Skeletal muscle satellite cell (primary cell): ENCODE measurements at regions not wholly inside any gene's neighbourhood (a gene's known extent, or its start where the extent isn't known, plus 50 kb on each side); places are given as distances from the start of the nearest gene placed in this dataset.
A peak's percentile ranks its signal among the peaks of the same experiment; 100 is the strongest.

Experiments
- H3K27me3 ChIP-seq: 2 replicates; pipeline ENCODE4 v1.7.0; 2013; ENCODE audit warnings: low read length; ENCODE audit not compliant: control insufficient read depth, insufficient read depth
- H3K36me3 ChIP-seq: 2 replicates; pipeline ENCODE4 v1.7.0; 2013; ENCODE audit warnings: mild to moderate bottlenecking, control low read depth, low read length; ENCODE audit not compliant: insufficient read depth
- H3K4me1 ChIP-seq: 2 replicates; pipeline ENCODE4 v1.7.0; 2013; ENCODE audit warnings: low read length; ENCODE audit not compliant: control insufficient read depth, insufficient read depth
- H3K4me2 ChIP-seq: 2 replicates; pipeline ENCODE4 v1.7.0; 2013; ENCODE audit warnings: mild to moderate bottlenecking, low read length
- H3K4me3 ChIP-seq: 2 replicates; pipeline ENCODE4 v1.7.0; 2013; ENCODE audit warnings: low read length
- H3K9ac ChIP-seq: 2 replicates; pipeline ENCODE4 v1.7.0; 2013; ENCODE audit warnings: mild to moderate bottlenecking, low read depth, low read length, moderate library complexity
- H3K9me3 ChIP-seq: replicated peaks from 2 replicates; pipeline ENCODE4 v1.7.0; 2013; ENCODE audit warnings: mild to moderate bottlenecking, control low read depth, low read length

DNA sequence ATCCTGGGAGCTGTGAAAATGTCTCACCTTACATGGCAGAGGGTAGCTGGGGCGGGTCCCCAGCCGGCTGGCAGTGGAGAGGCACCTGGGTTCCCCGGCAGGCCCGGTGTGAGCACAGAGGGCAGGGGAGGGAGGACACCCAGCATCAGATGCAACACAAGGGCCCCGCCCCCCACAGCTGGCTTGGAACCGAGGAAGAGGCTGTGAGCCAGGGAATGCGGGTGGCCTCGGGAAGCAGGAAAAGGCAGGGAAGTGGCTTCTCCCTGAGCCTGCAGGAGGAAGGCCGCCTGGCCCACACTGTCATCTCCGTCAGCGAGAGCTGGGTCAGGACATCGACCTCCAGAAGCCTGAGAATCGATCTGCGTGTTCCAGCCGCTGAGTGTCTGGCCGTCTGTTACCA lies 87.3 kb downstream of the SIK1 start:
- Histone ChIP-seq H3K36me3 (no peaks in the 10 kb centered on the region), H3K4me2 (no peak overlapping the region), H3K4me3 (no peak overlapping the region), H3K9me3 (no peaks in the 10 kb centered on the region), H3K27me3 (no peaks in the 10 kb centered on the region), H3K4me1 (peaks cover 19% of the 10 kb centered on the region), H3K9ac (no peak overlapping the region)

DNA sequence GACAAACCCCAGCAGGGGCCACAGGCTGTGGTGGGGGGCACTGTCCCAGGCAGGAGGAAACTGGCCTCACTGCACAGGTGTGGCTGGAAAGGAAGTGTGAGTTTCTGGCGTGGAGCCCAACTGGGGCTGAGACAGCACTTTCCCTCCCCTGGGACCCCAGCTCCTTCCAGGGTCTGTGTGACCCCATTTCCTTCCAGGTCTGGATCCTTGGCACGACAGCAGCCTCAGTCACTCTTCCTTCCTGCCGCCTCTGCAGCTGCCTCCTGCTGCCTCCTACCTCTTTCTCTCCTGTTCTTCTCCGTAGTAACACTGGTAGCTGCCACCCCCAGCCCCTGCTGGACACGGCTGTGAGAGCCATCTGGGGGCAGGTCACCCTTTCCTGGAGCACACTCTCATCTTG lies 88.0 kb downstream of the SIK1 start:
- Histone ChIP-seq H3K36me3 (no peaks in the 10 kb centered on the region), H3K4me2 (no peak overlapping the region), H3K9me3 (no peaks in the 10 kb centered on the region), H3K4me3 (no peak overlapping the region), H3K9ac (no peak overlapping the region), H3K27me3 (no peaks in the 10 kb centered on the region), H3K4me1 (peaks cover 25% of the 10 kb centered on the region)

DNA sequence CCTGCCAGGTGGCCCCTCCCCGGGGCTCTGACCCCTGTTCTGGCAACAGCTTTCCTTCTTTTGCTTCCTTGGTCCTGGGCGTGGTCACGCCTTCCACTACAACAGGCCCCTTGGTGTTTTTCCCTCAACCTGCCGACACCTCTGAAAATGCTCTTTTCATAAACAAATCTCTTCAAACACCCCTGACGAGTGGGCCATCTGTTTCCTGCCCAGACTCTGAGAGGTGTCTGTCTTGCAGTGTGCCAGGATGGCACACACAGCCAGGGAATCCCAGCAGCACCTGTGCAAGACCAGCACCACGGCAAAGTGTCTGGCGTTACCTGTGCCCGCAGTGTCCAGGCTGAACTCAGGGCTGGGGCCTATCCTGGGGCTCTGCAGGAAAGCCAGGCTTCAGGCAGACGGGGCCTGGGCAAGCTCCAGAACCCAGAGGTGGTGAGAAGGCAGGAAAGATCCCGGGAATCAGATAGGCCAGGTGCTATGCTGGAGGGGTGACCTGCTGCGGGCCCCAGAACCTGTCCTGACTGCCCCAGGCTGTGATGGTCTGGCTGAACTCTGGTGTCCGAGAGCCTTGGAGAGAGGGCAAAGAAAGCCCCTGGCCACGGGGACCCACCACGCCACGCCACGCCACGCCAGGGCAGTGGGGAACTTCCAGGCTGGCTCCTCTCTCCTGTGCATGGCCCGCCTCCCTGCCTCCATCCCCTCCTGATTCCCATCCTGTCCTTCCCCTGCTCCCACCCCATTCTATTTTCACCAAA lies 88.9 kb downstream of the SIK1 start:
- no peak overlapping the region for H3K4me2 ChIP-seq
- H3K4me1 ChIP-seq, result peaks cover 34% of the 10 kb centered on the region
- H3K9me3 ChIP-seq, result no peaks in the 10 kb centered on the region
- no peak overlapping the region for H3K4me3 ChIP-seq
- no peak overlapping the region for H3K9ac ChIP-seq
- no peaks in the 10 kb centered on the region for H3K27me3 ChIP-seq
- no peaks in the 10 kb centered on the region for H3K36me3 ChIP-seq

DNA sequence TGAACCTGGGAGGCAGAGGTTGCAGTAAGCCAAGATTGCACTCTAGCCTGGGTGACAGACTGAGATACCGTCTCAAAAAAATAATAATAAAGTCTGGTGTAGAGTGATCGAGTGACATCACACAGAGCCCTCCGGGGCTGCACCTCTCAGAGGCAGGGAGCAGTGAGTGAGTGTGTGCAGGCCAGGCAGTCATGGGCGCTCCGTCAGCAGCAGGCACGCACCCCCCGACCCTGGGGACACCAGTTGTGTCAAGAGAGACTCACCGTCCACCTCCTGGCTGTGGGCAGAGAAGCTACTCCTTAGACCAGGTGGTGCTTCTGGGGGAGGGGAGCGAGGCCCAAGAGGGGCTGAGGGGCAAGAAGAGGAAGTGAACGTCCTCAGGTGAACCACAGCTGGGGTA lies 91.8 kb downstream of the SIK1 start:
- no peak overlapping the region for H3K4me2 ChIP-seq
- no peak overlapping the region for H3K9ac ChIP-seq
- H3K27me3 ChIP-seq, result peaks cover 6% of the 10 kb centered on the region
- no peaks in the 10 kb centered on the region for H3K36me3 ChIP-seq
- no peaks in the 10 kb centered on the region for H3K9me3 ChIP-seq
- peaks cover 31% of the 10 kb centered on the region for H3K4me1 ChIP-seq
- no peak overlapping the region for H3K4me3 ChIP-seq

DNA sequence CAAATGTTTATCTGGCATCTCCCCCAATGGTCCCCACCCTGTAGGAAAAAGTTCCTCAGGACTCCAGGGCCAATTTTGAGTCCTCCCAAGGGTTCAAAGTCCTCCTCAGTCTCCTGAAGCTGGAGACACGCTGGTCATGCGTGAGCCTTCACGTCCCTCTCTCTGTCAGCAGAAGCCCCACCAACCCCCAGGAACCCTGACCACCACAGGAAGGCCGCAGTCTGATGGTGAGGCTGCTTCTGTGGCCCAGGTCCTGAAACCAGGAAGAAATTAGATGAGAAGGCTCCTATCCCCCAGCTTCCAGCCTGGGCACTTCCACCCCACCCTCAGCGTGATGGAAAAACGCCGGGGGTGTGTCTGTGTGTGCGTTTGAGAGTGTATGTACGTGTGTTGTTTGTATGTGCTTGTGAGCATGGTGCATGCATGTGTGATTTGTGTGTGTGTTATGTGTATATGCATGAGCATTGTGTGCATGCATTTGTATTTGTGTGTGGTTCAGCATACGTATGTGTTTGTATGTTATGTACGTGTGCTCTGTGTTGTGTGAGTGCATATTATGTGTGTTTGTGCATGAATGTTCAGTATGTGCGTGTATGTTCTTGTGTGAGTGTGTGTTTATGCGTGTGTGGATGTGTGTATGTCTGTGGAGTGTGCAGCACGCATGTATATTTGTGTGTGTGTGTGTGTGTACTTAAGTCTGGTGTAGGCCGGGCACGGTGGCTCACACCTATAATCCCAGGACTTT lies 92.5 kb downstream of the SIK1 start:
- no peak overlapping the region for H3K4me3 ChIP-seq

DNA sequence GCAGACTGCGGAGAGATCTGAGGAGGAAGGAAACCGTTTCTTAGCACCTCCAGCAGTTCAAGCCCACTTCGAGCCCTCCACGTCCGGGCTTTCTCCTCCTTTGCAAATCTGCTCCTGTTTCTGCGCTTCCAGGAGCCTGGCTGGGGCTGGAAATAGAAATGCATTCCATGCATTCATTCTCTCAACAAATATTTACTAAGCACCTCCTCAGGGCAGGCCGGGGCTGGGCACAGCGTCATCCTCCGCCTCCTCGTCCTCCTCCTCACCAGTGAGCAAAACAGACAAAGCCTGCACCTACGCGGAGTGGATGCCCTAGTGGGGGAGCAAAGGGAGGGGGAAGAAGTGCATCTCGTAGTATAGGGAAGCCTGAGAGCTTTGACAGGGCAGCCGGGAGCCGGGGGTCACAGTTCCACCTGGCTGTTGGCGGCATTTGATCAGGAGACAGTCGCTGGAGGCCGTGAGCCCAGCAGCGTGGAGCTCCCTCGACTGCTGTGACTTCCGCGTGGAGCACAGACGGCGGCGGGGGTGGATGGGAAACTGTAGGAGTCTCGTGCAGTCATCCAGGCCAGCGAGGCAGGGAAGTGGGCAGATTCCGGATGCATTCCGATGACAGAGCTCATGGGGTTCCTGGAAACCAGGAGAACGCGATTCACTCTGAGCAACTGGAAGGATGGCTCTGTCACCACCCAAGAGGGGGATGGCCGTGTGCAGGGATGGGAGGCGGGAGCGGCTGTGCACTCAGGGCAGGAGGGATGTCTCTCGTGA lies 93.5 kb downstream of the SIK1 start:
- Histone ChIP-seq H3K4me3 (peak overlapping the region; percentile 27), H3K9me3 (no peaks in the 10 kb centered on the region), H3K36me3 (no peaks in the 10 kb centered on the region), H3K4me1 (peaks cover 31% of the 10 kb centered on the region), H3K4me2 (peak overlapping the region; percentile 70), H3K27me3 (peaks cover 12% of the 10 kb centered on the region), H3K9ac (peak overlapping the region; percentile 71)

More for the DNA sequence above, 92.5 kb downstream of the SIK1 start:
- Histone ChIP-seq H3K9me3 (no peaks in the 10 kb centered on the region), H3K36me3 (no peaks in the 10 kb centered on the region), H3K4me1 (peaks cover 31% of the 10 kb centered on the region), H3K9ac (peak overlapping the region; percentile 71), H3K27me3 (peaks cover 10% of the 10 kb centered on the region), H3K4me2 (peak overlapping the region; percentile 70)

DNA sequence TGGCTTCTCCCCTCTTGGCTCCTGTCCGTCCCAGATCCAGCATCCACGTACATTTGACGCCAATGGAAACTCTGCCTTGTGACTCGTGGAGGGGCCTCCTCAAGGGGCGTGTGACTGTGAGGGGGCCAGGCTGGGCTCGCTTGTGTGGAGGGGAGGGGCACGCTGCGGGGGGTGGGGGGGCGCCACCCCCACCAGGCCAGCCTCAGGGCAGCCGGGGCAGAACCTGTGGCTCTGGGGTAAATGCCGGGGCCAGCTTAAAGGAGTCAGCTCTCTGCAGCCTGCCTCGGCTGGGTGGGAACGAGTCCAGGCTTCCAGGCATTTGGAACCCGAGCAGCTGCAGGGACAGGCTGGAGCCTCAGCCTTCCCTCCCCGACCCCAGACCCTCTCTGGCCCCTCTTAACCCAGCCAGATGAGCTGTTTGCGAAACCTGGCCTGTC lies 94.1 kb downstream of the SIK1 start:
- Histone ChIP-seq H3K4me1 (peaks cover 31% of the 10 kb centered on the region), H3K9ac (peak overlapping the region; percentile 71), H3K4me3 (peak overlapping the region; percentile 8), H3K9me3 (no peaks in the 10 kb centered on the region), H3K4me2 (peak overlapping the region; percentile 70), H3K27me3 (peaks cover 12% of the 10 kb centered on the region), H3K36me3 (no peaks in the 10 kb centered on the region)

DNA sequence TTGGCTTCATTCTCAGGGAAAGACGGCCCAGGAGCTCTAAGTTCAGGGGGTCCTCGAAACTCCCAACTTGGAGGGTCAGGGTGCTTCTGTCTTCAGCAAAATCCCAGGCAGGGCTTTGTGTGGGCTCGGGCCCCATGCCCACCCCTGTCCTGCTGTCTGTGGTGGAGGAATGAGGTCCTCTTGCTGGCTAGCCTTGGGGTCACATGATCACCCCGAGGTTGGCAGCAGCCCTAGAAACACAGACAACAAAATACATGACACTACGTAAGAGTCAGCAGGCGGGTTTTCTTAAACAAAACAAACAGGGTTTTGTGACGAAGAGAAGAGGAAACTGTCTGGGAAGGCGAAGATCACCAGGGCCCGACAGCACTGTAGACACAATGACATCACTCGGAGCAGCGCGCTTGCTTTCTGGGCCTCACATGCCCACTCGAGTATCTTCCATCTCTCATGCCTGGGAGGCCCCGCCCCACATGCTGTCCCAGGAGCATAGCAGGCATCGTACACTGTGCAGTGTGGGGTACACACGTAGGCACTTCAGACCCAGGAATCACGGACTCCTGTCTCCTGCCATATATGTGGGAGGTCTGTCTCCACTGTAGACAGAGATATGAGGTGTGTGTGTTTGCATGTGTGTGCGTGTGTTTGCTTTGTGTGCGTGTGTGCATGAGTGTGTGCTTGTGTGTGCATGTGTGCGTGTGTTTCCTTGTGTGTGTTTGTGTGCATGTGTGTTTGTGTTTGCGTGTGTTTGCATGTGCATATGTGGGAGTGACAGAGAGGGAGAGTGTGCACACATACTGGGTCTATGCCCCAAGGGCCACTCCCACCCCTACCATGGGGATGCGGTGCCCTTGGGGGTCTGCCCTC lies 94.7 kb downstream of the SIK1 start:
- H3K4me3 ChIP-seq, result peak overlapping the region; percentile 35
- peaks cover 31% of the 10 kb centered on the region for H3K4me1 ChIP-seq
- no peaks in the 10 kb centered on the region for H3K36me3 ChIP-seq
- H3K9me3 ChIP-seq, result no peaks in the 10 kb centered on the region
- H3K4me2 ChIP-seq, result peak overlapping the region; percentile 44
- peak overlapping the region; percentile 58 for H3K9ac ChIP-seq
- peaks cover 12% of the 10 kb centered on the region for H3K27me3 ChIP-seq

DNA sequence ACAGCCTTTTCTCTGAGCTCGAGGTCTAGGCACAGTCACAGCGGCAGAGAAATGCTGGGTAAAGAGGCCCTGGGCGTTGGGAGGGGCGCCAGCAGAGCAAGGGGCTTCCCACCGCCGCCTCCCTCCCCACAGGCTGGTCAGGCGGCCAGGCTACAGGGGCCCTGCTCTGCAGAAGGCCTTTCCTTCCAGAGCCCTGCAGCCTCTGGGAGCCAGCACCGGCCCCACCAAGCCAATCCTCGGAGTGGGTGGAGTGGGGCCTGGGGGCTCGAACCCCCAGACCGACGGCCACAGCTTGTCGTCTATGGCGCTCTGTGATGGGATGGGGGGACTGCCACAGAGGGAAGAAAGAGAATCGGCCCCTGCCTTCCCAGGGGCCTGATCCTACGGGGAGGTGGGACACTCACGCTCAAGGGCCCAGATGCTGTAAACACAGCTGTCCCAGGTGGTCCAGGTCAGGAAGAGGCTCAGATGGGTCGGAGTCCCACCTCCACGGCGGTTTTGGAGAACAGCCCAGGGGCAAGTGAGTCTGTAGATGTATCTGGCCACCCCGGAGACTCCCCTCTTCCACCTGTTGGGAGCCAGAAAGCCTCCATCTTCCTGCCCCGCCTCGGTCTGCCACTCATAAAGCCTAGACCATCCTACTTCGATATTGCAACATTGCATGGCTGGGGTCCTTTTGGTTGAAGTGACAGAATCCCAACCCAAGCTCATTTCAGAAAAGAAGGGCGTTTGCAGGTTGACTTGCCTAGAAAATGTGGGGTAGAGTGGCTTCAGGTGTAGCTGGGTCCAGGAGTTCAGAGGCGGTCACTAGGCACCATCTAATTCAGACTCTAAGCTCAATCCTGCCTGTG lies 95.6 kb downstream of the SIK1 start:
- no peaks in the 10 kb centered on the region for H3K9me3 ChIP-seq
- H3K9ac ChIP-seq, result peak overlapping the region; percentile 35
- H3K27me3 ChIP-seq, result peaks cover 17% of the 10 kb centered on the region

DNA sequence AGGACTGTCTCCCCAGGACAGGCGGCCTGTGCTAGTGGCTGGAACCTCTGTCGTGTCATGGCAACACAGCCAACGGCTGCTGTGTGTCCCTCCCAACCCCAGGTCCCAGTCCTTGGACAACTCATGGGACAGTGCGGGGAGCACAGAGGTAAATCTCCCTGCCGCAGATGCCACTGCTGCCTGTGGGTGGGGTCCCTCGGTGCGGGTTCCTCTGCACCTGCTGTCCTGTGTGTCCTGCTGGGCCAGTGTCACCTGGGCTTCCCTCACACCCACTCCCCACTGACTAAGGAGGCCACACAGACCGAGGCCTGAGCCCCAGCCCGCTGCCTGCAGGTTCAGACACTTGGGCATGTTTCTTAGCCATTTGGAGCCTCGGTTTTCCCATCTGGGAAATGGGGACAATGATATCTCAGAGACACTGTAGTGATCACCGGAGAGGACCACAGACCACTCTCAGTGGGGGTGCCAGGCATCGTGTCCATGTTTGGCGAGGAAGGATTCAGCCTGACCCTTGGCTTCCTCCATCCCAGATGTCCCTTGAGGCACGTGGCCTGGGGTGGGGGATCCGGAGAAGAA lies 96.5 kb downstream of the SIK1 start:
- peaks cover 31% of the 10 kb centered on the region for H3K4me1 ChIP-seq
- no peak overlapping the region for H3K9ac ChIP-seq
- H3K4me2 ChIP-seq, result no peak overlapping the region
- peaks cover 25% of the 10 kb centered on the region for H3K27me3 ChIP-seq
- H3K36me3 ChIP-seq, result no peaks in the 10 kb centered on the region
- no peaks in the 10 kb centered on the region for H3K9me3 ChIP-seq
- H3K4me3 ChIP-seq, result no peak overlapping the region

More for the DNA sequence above, 95.6 kb downstream of the SIK1 start:
- peaks cover 31% of the 10 kb centered on the region for H3K4me1 ChIP-seq
- no peak overlapping the region for H3K4me3 ChIP-seq
- no peaks in the 10 kb centered on the region for H3K36me3 ChIP-seq
- no peak overlapping the region for H3K4me2 ChIP-seq
